ENCODE measurements at regions not wholly inside any gene's neighbourhood (a gene's known extent, or its start where the extent isn't known, plus 50 kb on each side); places are given as distances from the start of the nearest gene placed in this dataset.

DNA sequence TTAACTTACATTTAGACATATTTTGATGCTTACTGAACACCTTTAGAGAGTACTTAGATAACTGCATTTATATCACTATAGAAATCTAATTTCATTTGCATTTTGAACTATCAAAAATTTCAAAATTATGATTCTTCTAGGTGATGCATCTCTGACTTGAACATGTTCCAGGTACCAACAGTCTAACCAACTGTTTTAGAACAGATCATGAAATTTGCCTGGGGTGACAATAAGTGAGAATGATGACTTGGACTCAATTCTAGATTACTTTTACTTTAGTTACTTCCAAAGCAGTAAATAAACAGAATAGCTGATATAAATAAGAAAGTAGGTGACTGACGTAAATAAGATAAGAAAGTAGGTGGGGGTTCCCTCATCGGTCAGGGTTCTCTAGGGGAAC, 307.8 kb downstream of the BCHE start:
- Histone ChIP-seq H3K27me3 (ENCODE audit: insufficient read depth, low read length) (no peaks in the 10 kb centered on the region), H3K9me3 (ENCODE audit: low read depth, low read length) (peaks cover 2% of the 10 kb centered on the region), H3K4me1 (ENCODE audit: insufficient read depth, low read length) (no peaks in the 10 kb centered on the region), H3K27ac (ENCODE audit: low read depth, low read length) (no peak overlapping the region), H4K20me1 (ENCODE audit: insufficient read depth, low read length) (no peaks in the 10 kb centered on the region), H3K79me2 (ENCODE audit: insufficient read depth, low read length) (no peaks in the 10 kb centered on the region), H3K4me2 (ENCODE audit: insufficient read depth, low read length) (no peak overlapping the region), H3K4me3 (ENCODE audit: insufficient read depth, low read length) (no peak overlapping the region), H2AFZ (ENCODE audit: low read length) (no peak overlapping the region), H3K36me3 (ENCODE audit: insufficient read depth, low read length) (no peaks in the 10 kb centered on the region)
- DNase-seq (ENCODE audit: insufficient read length, low spot score, missing footprints): no peak
- TF ChIP-seq, protein P1, sequence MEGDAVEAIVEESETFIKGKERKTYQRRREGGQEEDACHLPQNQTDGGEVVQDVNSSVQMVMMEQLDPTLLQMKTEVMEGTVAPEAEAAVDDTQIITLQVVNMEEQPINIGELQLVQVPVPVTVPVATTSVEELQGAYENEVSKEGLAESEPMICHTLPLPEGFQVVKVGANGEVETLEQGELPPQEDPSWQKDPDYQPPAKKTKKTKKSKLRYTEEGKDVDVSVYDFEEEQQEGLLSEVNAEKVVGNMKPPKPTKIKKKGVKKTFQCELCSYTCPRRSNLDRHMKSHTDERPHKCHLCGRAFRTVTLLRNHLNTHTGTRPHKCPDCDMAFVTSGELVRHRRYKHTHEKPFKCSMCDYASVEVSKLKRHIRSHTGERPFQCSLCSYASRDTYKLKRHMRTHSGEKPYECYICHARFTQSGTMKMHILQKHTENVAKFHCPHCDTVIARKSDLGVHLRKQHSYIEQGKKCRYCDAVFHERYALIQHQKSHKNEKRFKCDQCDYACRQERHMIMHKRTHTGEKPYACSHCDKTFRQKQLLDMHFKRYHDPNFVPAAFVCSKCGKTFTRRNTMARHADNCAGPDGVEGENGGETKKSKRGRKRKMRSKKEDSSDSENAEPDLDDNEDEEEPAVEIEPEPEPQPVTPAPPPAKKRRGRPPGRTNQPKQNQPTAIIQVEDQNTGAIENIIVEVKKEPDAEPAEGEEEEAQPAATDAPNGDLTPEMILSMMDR (IDR thresholded peaks at IDR 0.05; ENCODE audit: extremely low read depth, low read depth, low read length): no peak

DNA sequence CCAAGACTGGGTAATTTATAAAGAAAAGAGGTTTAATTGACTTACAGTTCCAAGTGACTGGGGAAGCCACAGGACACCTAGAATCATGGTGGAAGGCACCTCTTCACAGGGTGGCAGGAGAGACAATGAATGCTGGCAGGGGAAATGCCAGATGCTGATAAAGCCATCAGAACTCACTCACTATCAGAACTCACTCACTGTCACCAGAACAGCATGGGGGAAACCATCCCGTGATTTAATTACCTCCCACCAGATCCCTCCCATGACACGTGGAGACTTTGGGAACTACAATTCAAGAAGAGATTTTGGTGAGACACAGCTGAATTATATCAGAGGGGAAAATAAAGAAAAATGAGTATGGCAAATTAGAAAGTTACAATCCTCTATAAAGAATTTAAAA, 310.9 kb downstream of the BCHE start:
- Histone ChIP-seq H3K4me1 (ENCODE audit: insufficient read depth, low read length) (no peaks in the 10 kb centered on the region), H4K20me1 (ENCODE audit: insufficient read depth, low read length) (no peaks in the 10 kb centered on the region), H3K36me3 (ENCODE audit: insufficient read depth, low read length) (no peaks in the 10 kb centered on the region), H3K4me2 (ENCODE audit: insufficient read depth, low read length) (no peak overlapping the region), H3K4me3 (ENCODE audit: insufficient read depth, low read length) (no peak overlapping the region), H3K27ac (ENCODE audit: low read depth, low read length) (no peak overlapping the region), H3K27me3 (ENCODE audit: insufficient read depth, low read length) (no peaks in the 10 kb centered on the region), H2AFZ (ENCODE audit: low read length) (no peak overlapping the region), H3K79me2 (ENCODE audit: insufficient read depth, low read length) (no peaks in the 10 kb centered on the region), H3K9me3 (ENCODE audit: low read depth, low read length) (peaks cover 2% of the 10 kb centered on the region)
- TF ChIP-seq, protein P1 (IDR thresholded peaks at IDR 0.05; ENCODE audit: extremely low read depth, low read depth, low read length): no peak
- no peak for DNase-seq (ENCODE audit: insufficient read length, low spot score, missing footprints)

DNA sequence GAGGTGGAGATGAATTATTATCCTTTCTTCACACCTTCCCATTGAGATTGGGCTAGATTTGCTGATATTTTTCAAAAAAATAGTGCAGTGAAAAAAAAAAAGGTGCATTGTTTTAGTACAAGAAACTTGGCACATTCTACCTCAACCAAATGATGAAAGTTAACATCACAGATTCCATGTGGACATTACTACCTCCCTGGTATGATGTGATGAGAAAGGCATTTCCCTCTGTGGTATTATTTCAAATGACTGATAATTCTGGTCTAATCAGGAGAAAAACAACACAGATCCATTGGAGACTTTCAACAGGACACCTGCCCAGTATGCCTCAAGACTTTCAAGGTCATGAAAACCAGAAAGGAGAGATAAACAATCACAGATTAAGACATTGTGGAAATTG, 313.4 kb downstream of the BCHE start:
- H4K20me1 ChIP-seq (ENCODE audit: insufficient read depth, low read length): no peaks in the 10 kb centered on the region
- H3K4me2 ChIP-seq (ENCODE audit: insufficient read depth, low read length): no peak overlapping the region
- peaks cover 4% of the 10 kb centered on the region for H3K9me3 ChIP-seq (ENCODE audit: low read depth, low read length)
- H3K27ac ChIP-seq (ENCODE audit: low read depth, low read length): no peak overlapping the region
- DNase-seq (ENCODE audit: insufficient read length, low spot score, missing footprints): no peak
- H3K79me2 ChIP-seq (ENCODE audit: insufficient read depth, low read length): no peaks in the 10 kb centered on the region
- no peak overlapping the region for H2AFZ ChIP-seq (ENCODE audit: low read length)
- no peaks in the 10 kb centered on the region for H3K36me3 ChIP-seq (ENCODE audit: insufficient read depth, low read length)
- TF ChIP-seq, protein P1 (IDR thresholded peaks at IDR 0.05; ENCODE audit: extremely low read depth, low read depth, low read length): no peak
- no peaks in the 10 kb centered on the region for H3K27me3 ChIP-seq (ENCODE audit: insufficient read depth, low read length)
- H3K4me3 ChIP-seq (ENCODE audit: insufficient read depth, low read length): no peak overlapping the region
- H3K4me1 ChIP-seq (ENCODE audit: insufficient read depth, low read length): no peaks in the 10 kb centered on the region

DNA sequence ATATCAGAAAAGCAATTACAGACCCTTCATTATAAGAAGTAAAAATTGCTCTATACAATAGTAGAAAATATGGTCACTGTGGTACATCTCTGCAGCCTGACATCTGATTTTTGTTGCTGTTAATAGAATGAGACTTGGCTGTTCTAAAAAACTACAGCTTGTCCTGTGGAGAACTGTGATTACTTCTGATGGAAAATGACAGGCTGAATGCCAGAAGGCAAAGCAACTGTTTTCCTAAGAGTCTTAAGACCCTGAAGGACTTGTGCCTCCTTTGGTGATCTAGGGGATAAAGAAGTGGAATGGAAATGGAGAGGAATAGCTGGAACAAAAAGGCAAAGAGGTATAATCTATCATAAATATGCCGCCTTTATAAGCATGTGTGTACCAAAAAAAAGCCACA, 314.8 kb downstream of the BCHE start:
- Histone ChIP-seq H3K27ac (ENCODE audit: low read depth, low read length) (no peak overlapping the region), H4K20me1 (ENCODE audit: insufficient read depth, low read length) (no peaks in the 10 kb centered on the region), H3K36me3 (ENCODE audit: insufficient read depth, low read length) (no peaks in the 10 kb centered on the region), H3K4me2 (ENCODE audit: insufficient read depth, low read length) (no peak overlapping the region), H2AFZ (ENCODE audit: low read length) (no peak overlapping the region), H3K4me3 (ENCODE audit: insufficient read depth, low read length) (no peak overlapping the region), H3K27me3 (ENCODE audit: insufficient read depth, low read length) (no peaks in the 10 kb centered on the region), H3K79me2 (ENCODE audit: insufficient read depth, low read length) (no peaks in the 10 kb centered on the region), H3K4me1 (ENCODE audit: insufficient read depth, low read length) (no peaks in the 10 kb centered on the region), H3K9me3 (ENCODE audit: low read depth, low read length) (peaks cover 4% of the 10 kb centered on the region)
- TF ChIP-seq, protein P1 (IDR thresholded peaks at IDR 0.05; ENCODE audit: extremely low read depth, low read depth, low read length): no peak
- DNase-seq (ENCODE audit: insufficient read length, low spot score, missing footprints): no peak
